ENCODE measurements at regions not wholly inside any gene's neighbourhood (a gene's known extent, or its start where the extent isn't known, plus 50 kb on each side); places are given as distances from the start of the nearest gene placed in this dataset.

GRCh38 chr10:84588426-84588825, 260.0 kb downstream of the CCSER2 start:
- no peaks in the 10 kb centered on the region for H3K9me3 ChIP-seq
- intact Hi-C loops (cut with DNase I) = no loop called here
- no peaks in the 10 kb centered on the region for H3K4me1 ChIP-seq
- H3K27ac ChIP-seq = no peak overlapping the region
- H3K4me3 ChIP-seq = no peak overlapping the region
- H3K27me3 ChIP-seq = no peaks in the 10 kb centered on the region
- 79 to 94% methylated on average over 5 of the region's 5 CpGs for WGBS, 2 donors
- ATAC-seq (no peak), DNase-seq (no peak), FAIRE-seq (no peak)
- H3K36me3 ChIP-seq = no peaks in the 10 kb centered on the region
- TF ChIP-seq CTCF (IDR thresholded peaks at IDR 0.05) = no peak

GRCh38 chr10:84588971-84589370, 260.6 kb downstream of the CCSER2 start:
- Histone ChIP-seq H3K36me3 (no peaks in the 10 kb centered on the region), H3K4me3 (no peak overlapping the region), H3K4me1 (no peaks in the 10 kb centered on the region), H3K27me3 (no peaks in the 10 kb centered on the region), H3K27ac (no peak overlapping the region), H3K9me3 (no peaks in the 10 kb centered on the region)
- TF ChIP-seq CTCF (IDR thresholded peaks at IDR 0.05) = no peak
- peak in 1 of 6 donors; percentile 43 for DNase-seq
- 68 to 70% methylated on average over 2 of the region's 2 CpGs for WGBS, 2 donors
- intact Hi-C loops (cut with DNase I) = no loop called here
- no peak for FAIRE-seq
- no peak for ATAC-seq

- no peak overlapping the region for H3K4me3 ChIP-seq
- no peak for ATAC-seq
- intact Hi-C loops (cut with DNase I) = no loop called here
- no peak overlapping the region for H3K27ac ChIP-seq
- 81 to 85% methylated on average over 4 of the region's 4 CpGs for WGBS, 2 donors
- H3K27me3 ChIP-seq = no peaks in the 10 kb centered on the region
- no peak for DNase-seq
- no peak for FAIRE-seq
- no peaks in the 10 kb centered on the region for H3K9me3 ChIP-seq
- no peaks in the 10 kb centered on the region for H3K4me1 ChIP-seq
- no peak for TF ChIP-seq CTCF (IDR thresholded peaks at IDR 0.05)
- H3K36me3 ChIP-seq = no peaks in the 10 kb centered on the region
Measured at GRCh38 chr10:84589526-84590205, 261.3 kb downstream of the CCSER2 start.

- WGBS, 2 donors = 29 to 32% methylated on average over 14 of the region's 14 CpGs
- ATAC-seq (peak in 2 of 4 donors; percentile 35 to 71), FAIRE-seq (no peak), DNase-seq (peak in 1 of 6 donors; percentile 18)
- no peaks in the 10 kb centered on the region for H3K4me1 ChIP-seq
- no peaks in the 10 kb centered on the region for H3K9me3 ChIP-seq
- H3K4me3 ChIP-seq = no peak overlapping the region
- no peak for TF ChIP-seq CTCF (IDR thresholded peaks at IDR 0.05)
- H3K36me3 ChIP-seq = no peaks in the 10 kb centered on the region
- no peaks in the 10 kb centered on the region for H3K27me3 ChIP-seq
- intact Hi-C loops (cut with DNase I) = no loop called here
- H3K27ac ChIP-seq = no peak overlapping the region
Measured at GRCh38 chr10:84590327-84591193, 262.2 kb downstream of the CCSER2 start.

- DNase-seq (peak in 1 of 6 donors; percentile 16), ATAC-seq (no peak), FAIRE-seq (no peak)
- no peak overlapping the region for H3K27ac ChIP-seq
- no peaks in the 10 kb centered on the region for H3K4me1 ChIP-seq
- 78 to 88% methylated on average over 7 of the region's 7 CpGs for WGBS, 2 donors
- no peak overlapping the region for H3K4me3 ChIP-seq
- intact Hi-C loops (cut with DNase I) = no loop called here
- no peaks in the 10 kb centered on the region for H3K27me3 ChIP-seq
- H3K36me3 ChIP-seq = no peaks in the 10 kb centered on the region
- H3K9me3 ChIP-seq = no peaks in the 10 kb centered on the region
- no peak for TF ChIP-seq CTCF (IDR thresholded peaks at IDR 0.05)
Measured at GRCh38 chr10:84593506-84593905, 265.1 kb downstream of the CCSER2 start.
